Breast epithelium (tissue), 4 donors: ENCODE measurements at regions not wholly inside any gene's neighbourhood (a gene's known extent, or its start where the extent isn't known, plus 50 kb on each side); places are given as distances from the start of the nearest gene placed in this dataset.

Source experiments
- DNase-seq, 2 donors: peaks; one replicate each; pipeline ENCODE4 v3.0.0-alpha.2; 2019; ENCODE audit warnings: low spot score in 2 of 2
- H3K27ac ChIP-seq, 2 donors: fragments of 200-600 bp; sonication (generic) in 1 of 2; one replicate each; pipeline ENCODE4 v1.5.1; 2016 to 2019; ENCODE audit warnings: mild to moderate bottlenecking in 1 of 2
- H3K27me3 ChIP-seq, 2 donors: fragments of 200-600 bp; sonication (generic) in 1 of 2; one replicate each; pipeline versions ENCODE4 v1.5.1 to v1.6.0; 2017 to 2019; ENCODE audit warnings: control low read depth in 1 of 2, mild to moderate bottlenecking in 1 of 2
- H3K36me3 ChIP-seq: fragments of 200-600 bp; one replicate; pipeline ENCODE4 v1.5.1; 2019
- H3K4me1 ChIP-seq, 2 donors: fragments of 200-600 bp; sonication (generic); one replicate each; pipeline ENCODE4 v1.5.1; 2016 to 2019; ENCODE audit warnings: control low read depth in 1 of 2
- H3K4me3 ChIP-seq, 3 donors: fragments of 200-600 bp; sonication (generic); 1 replicate in 2 of 3; 2 replicates in 1 of 3; pipeline ENCODE4 v1.5.1; 2016 to 2019; ENCODE audit warnings: mild to moderate bottlenecking in 3 of 3, moderate library complexity in 2 of 3
- H3K9me3 ChIP-seq, 2 donors: fragments of 200-600 bp; sonication (generic) in 1 of 2; one replicate each; pipeline ENCODE4 v1.5.1; 2016 to 2019; ENCODE audit warnings: control low read depth in 1 of 2
- CTCF ChIP-seq, 3 donors: fragments of 450-650 bp; IDR thresholded peaks; one replicate each; pipeline ENCODE4 v1.5.1; 2016 to 2017; ENCODE audit warnings: antibody characterized with exemption in 3 of 3, mild to moderate bottlenecking in 3 of 3, moderate library complexity in 3 of 3
- POLR2A ChIP-seq: fragments of 450-650 bp; IDR thresholded peaks from one replicate; pipeline ENCODE4 v1.6.1; 2016; ENCODE audit warnings: antibody characterized with exemption, mild to moderate bottlenecking, moderate library complexity
- POLR2AphosphoS5 ChIP-seq, 3 donors: sonication (generic); formaldehyde crosslinking; IDR thresholded peaks; one replicate each; pipeline ENCODE4 v1.6.1; 2017; ENCODE audit warnings: antibody characterized with exemption in 3 of 3
- intact Hi-C: fragments of 100-400 bp; cut with DNase I; formaldehyde crosslinking; loops from one replicate; pipeline ENCODE4 v1.15.1; 2023; ENCODE audit warnings: low total_unique reads

- Histone ChIP-seq H3K4me1 (no peaks in the 10 kb centered on the region), H3K27ac (no peak overlapping the region), H3K36me3 (no peaks in the 10 kb centered on the region), H3K9me3 (peaks cover 0 to 8% of the 10 kb centered on the region in 2 donors), H3K4me3 (no peak overlapping the region), H3K27me3 (peaks cover 0 to 9% of the 10 kb centered on the region in 2 donors)
- TF ChIP-seq POLR2AphosphoS5 (IDR thresholded peaks at IDR 0.05) (no peak), POLR2A (no peak), CTCF (IDR thresholded peaks at IDR 0.05) (no peak)
- intact Hi-C loops = no loop called here
- no peak for DNase-seq
These were observed 1398.8 kb downstream of the TBC1D22A start for GRCh38 chr22:48161298-48161697.

- Histone ChIP-seq H3K27me3 (peaks cover 0 to 33% of the 10 kb centered on the region in 2 donors), H3K9me3 (peaks cover 0 to 8% of the 10 kb centered on the region in 2 donors), H3K4me1 (no peaks in the 10 kb centered on the region), H3K36me3 (no peaks in the 10 kb centered on the region), H3K27ac (no peak overlapping the region), H3K4me3 (no peak overlapping the region)
- intact Hi-C loops = no loop called here
- no peak for DNase-seq
- no peak for TF ChIP-seq CTCF (IDR thresholded peaks at IDR 0.05)
- TF ChIP-seq POLR2AphosphoS5 (IDR thresholded peaks at IDR 0.05) = no peak
- no peak for TF ChIP-seq POLR2A
These were observed 1395.2 kb downstream of the TBC1D22A start for GRCh38 chr22:48157676-48158075.

GRCh38 chr22:48156603-48157355 is 1394.3 kb downstream of the TBC1D22A start:
- DNase-seq = no peak
- Histone ChIP-seq H3K4me3 (no peak overlapping the region), H3K27me3 (peaks cover 0 to 39% of the 10 kb centered on the region in 2 donors), H3K36me3 (no peaks in the 10 kb centered on the region), H3K4me1 (no peaks in the 10 kb centered on the region), H3K9me3 (peaks cover 0 to 8% of the 10 kb centered on the region in 2 donors), H3K27ac (no peak overlapping the region)
- TF ChIP-seq POLR2A (no peak), POLR2AphosphoS5 (IDR thresholded peaks at IDR 0.05) (no peak), CTCF (IDR thresholded peaks at IDR 0.05) (no peak)
- intact Hi-C loops = no loop called here

- H3K27ac ChIP-seq = no peak overlapping the region
- no peaks in the 10 kb centered on the region for H3K36me3 ChIP-seq
- peaks cover 0 to 36% of the 10 kb centered on the region in 2 donors for H3K27me3 ChIP-seq
- intact Hi-C loops = no loop called here
- H3K4me1 ChIP-seq = no peaks in the 10 kb centered on the region
- H3K9me3 ChIP-seq = peaks cover 0 to 8% of the 10 kb centered on the region in 2 donors
- no peak for TF ChIP-seq POLR2A
- H3K4me3 ChIP-seq = no peak overlapping the region
- no peak for DNase-seq
These were observed 1393.0 kb downstream of the TBC1D22A start for GRCh38 chr22:48155446-48155845.

- H3K4me1 ChIP-seq = no peaks in the 10 kb centered on the region
- DNase-seq = no peak
- intact Hi-C loops = no loop called here
- TF ChIP-seq CTCF (IDR thresholded peaks at IDR 0.05) (no peak), POLR2AphosphoS5 (IDR thresholded peaks at IDR 0.05) (no peak)
- H3K36me3 ChIP-seq = no peaks in the 10 kb centered on the region
- peaks cover 0 to 8% of the 10 kb centered on the region in 2 donors for H3K9me3 ChIP-seq
- H3K4me3 ChIP-seq = no peak overlapping the region
- H3K27ac ChIP-seq = no peak overlapping the region
- H3K27me3 ChIP-seq = peaks cover 0 to 34% of the 10 kb centered on the region in 2 donors
These were observed 1392.4 kb downstream of the TBC1D22A start for GRCh38 chr22:48154943-48155240.
